ENCODE measurements at regions not wholly inside any gene's neighbourhood (a gene's known extent, or its start where the extent isn't known, plus 50 kb on each side); places are given as distances from the start of the nearest gene placed in this dataset.

- Histone ChIP-seq H3K36me3 (replicated peaks in 1 of 2; ENCODE audit: control insufficient read depth in 2 of 2, insufficient read depth in 2 of 2, low read length in 2 of 2) (no peaks in the 10 kb centered on the region), H2AK5ac (ENCODE audit: low read depth, low read length) (peak overlapping the region; percentile 23), H3K4ac (ENCODE audit: low read length) (no peak overlapping the region), H3K27me3 (ENCODE audit: control insufficient read depth in 3 of 3, insufficient read depth in 3 of 3, low read depth in 1 of 3, low read length in 3 of 3) (no peaks in the 10 kb centered on the region), H3K9ac (ENCODE audit: low read depth, low read length, poor library complexity) (no peak overlapping the region), H3K4me2 (ENCODE audit: insufficient read depth, low read length, poor library complexity, severe bottlenecking) (no peak overlapping the region), H3K4me3 (ENCODE audit: low read length in 2 of 2) (no peak overlapping the region), H3K18ac (ENCODE audit: low read length) (peak overlapping the region; percentile 11), H2BK15ac (ENCODE audit: low read length) (no peak overlapping the region), H3K4me1 (ENCODE audit: control insufficient read depth in 2 of 2, insufficient read depth in 1 of 2, low read depth in 1 of 2, low read length in 2 of 2) (peaks cover 0 to 6% of the 10 kb centered on the region in 2 donors), H2BK12ac (ENCODE audit: low read length) (no peak overlapping the region), H3K79me1 (ENCODE audit: low read depth, low read length) (no peaks in the 10 kb centered on the region), H4K91ac (ENCODE audit: low read depth, low read length, poor library complexity) (no peak overlapping the region), H3K23ac (ENCODE audit: low read depth, low read length, poor library complexity) (no peak overlapping the region), H3K27ac (replicated peaks; ENCODE audit: low read length) (no peak overlapping the region), H2BK120ac (ENCODE audit: low read depth, low read length) (no peak overlapping the region), H3K9me3 (replicated peaks in 1 of 2; ENCODE audit: control insufficient read depth in 2 of 2, insufficient read depth in 1 of 2, low read depth in 1 of 2, low read length in 2 of 2) (no peaks in the 10 kb centered on the region), H4K8ac (ENCODE audit: low read depth, low read length) (no peak overlapping the region), H2BK5ac (ENCODE audit: low read length) (no peak overlapping the region), H2AFZ (ENCODE audit: low read length) (no peak overlapping the region), H3K14ac (ENCODE audit: low read length) (no peak overlapping the region)
- no peak for DNase-seq (ENCODE audit: low spot score)
- no CpG with 5 or more reads among the region's 7 CpGs for WGBS, 2 donors (ENCODE audit: extremely low coverage in 2 of 2, insufficient read length in 2 of 2, insufficient replicate concordance in 1 of 2)
Observed at GRCh38 chr2:43033016-43033270, 193.5 kb downstream of the ZFP36L2 start.

GRCh38 chr2:43032213-43033015 lies 194.0 kb downstream of the ZFP36L2 start:
- Histone ChIP-seq H3K4ac (ENCODE audit: low read length) (no peak overlapping the region), H3K79me1 (ENCODE audit: low read depth, low read length) (no peaks in the 10 kb centered on the region), H2BK5ac (ENCODE audit: low read length) (no peak overlapping the region), H2AK5ac (ENCODE audit: low read depth, low read length) (peak overlapping the region; percentile 23), H3K4me2 (ENCODE audit: insufficient read depth, low read length, poor library complexity, severe bottlenecking) (no peak overlapping the region), H3K4me1 (ENCODE audit: control insufficient read depth in 2 of 2, insufficient read depth in 1 of 2, low read depth in 1 of 2, low read length in 2 of 2) (peaks cover 0 to 6% of the 10 kb centered on the region in 2 donors), H3K9me3 (replicated peaks in 1 of 2; ENCODE audit: control insufficient read depth in 2 of 2, insufficient read depth in 1 of 2, low read depth in 1 of 2, low read length in 2 of 2) (no peaks in the 10 kb centered on the region), H3K4me3 (ENCODE audit: low read length in 2 of 2) (no peak overlapping the region), H2BK15ac (ENCODE audit: low read length) (peak overlapping the region; percentile 81), H3K9ac (ENCODE audit: low read depth, low read length, poor library complexity) (no peak overlapping the region), H2AFZ (ENCODE audit: low read length) (peak overlapping the region; percentile 36), H2BK120ac (ENCODE audit: low read depth, low read length) (no peak overlapping the region), H3K14ac (ENCODE audit: low read length) (no peak overlapping the region), H3K27me3 (ENCODE audit: control insufficient read depth in 3 of 3, insufficient read depth in 3 of 3, low read depth in 1 of 3, low read length in 3 of 3) (no peaks in the 10 kb centered on the region), H4K91ac (ENCODE audit: low read depth, low read length, poor library complexity) (no peak overlapping the region), H3K27ac (replicated peaks; ENCODE audit: low read length) (no peak overlapping the region), H3K18ac (ENCODE audit: low read length) (peak overlapping the region; percentile 77), H4K8ac (ENCODE audit: low read depth, low read length) (no peak overlapping the region), H3K23ac (ENCODE audit: low read depth, low read length, poor library complexity) (no peak overlapping the region), H2BK12ac (ENCODE audit: low read length) (peak overlapping the region; percentile 75), H3K36me3 (replicated peaks in 1 of 2; ENCODE audit: control insufficient read depth in 2 of 2, insufficient read depth in 2 of 2, low read length in 2 of 2) (no peaks in the 10 kb centered on the region)
- no peak for DNase-seq (ENCODE audit: low spot score)
- no CpG with 5 or more reads among the region's 14 CpGs for WGBS, 2 donors (ENCODE audit: extremely low coverage in 2 of 2, insufficient read length in 2 of 2, insufficient replicate concordance in 1 of 2)

- H4K91ac ChIP-seq (ENCODE audit: low read depth, low read length, poor library complexity), result no peak overlapping the region
- no CpG with 5 or more reads among the region's 9 CpGs for WGBS, 2 donors (ENCODE audit: extremely low coverage in 2 of 2, insufficient read length in 2 of 2, insufficient replicate concordance in 1 of 2)
- no peak overlapping the region for H3K4me2 ChIP-seq (ENCODE audit: insufficient read depth, low read length, poor library complexity, severe bottlenecking)
Observed at GRCh38 chr2:43031471-43032212, 194.8 kb downstream of the ZFP36L2 start.

GRCh38 chr2:43030551-43031307 lies 195.7 kb downstream of the ZFP36L2 start:
- Histone ChIP-seq H3K79me1 (ENCODE audit: low read depth, low read length) (no peaks in the 10 kb centered on the region), H2BK12ac (ENCODE audit: low read length) (no peak overlapping the region), H3K9ac (ENCODE audit: low read depth, low read length, poor library complexity) (no peak overlapping the region), H4K8ac (ENCODE audit: low read depth, low read length) (no peak overlapping the region), H3K4me3 (ENCODE audit: low read length in 2 of 2) (no peak overlapping the region), H2AFZ (ENCODE audit: low read length) (no peak overlapping the region), H2AK5ac (ENCODE audit: low read depth, low read length) (peak overlapping the region; percentile 78), H2BK5ac (ENCODE audit: low read length) (no peak overlapping the region), H3K4me2 (ENCODE audit: insufficient read depth, low read length, poor library complexity, severe bottlenecking) (no peak overlapping the region), H3K14ac (ENCODE audit: low read length) (no peak overlapping the region), H2BK120ac (ENCODE audit: low read depth, low read length) (peak overlapping the region; percentile 49), H3K4ac (ENCODE audit: low read length) (no peak overlapping the region), H3K9me3 (replicated peaks in 1 of 2; ENCODE audit: control insufficient read depth in 2 of 2, insufficient read depth in 1 of 2, low read depth in 1 of 2, low read length in 2 of 2) (no peaks in the 10 kb centered on the region), H3K23ac (ENCODE audit: low read depth, low read length, poor library complexity) (peak overlapping the region; percentile 5), H3K27ac (replicated peaks; ENCODE audit: low read length) (no peak overlapping the region), H3K4me1 (ENCODE audit: control insufficient read depth in 2 of 2, insufficient read depth in 1 of 2, low read depth in 1 of 2, low read length in 2 of 2) (peaks cover 0 to 6% of the 10 kb centered on the region in 2 donors), H3K36me3 (replicated peaks in 1 of 2; ENCODE audit: control insufficient read depth in 2 of 2, insufficient read depth in 2 of 2, low read length in 2 of 2) (no peaks in the 10 kb centered on the region), H3K27me3 (ENCODE audit: control insufficient read depth in 3 of 3, insufficient read depth in 3 of 3, low read depth in 1 of 3, low read length in 3 of 3) (no peaks in the 10 kb centered on the region), H4K91ac (ENCODE audit: low read depth, low read length, poor library complexity) (peak overlapping the region; percentile 90), H3K18ac (ENCODE audit: low read length) (peak overlapping the region; percentile 50), H2BK15ac (ENCODE audit: low read length) (peak overlapping the region; percentile 56)
- DNase-seq (ENCODE audit: low spot score), result no peak
- no CpG with 5 or more reads among the region's 10 CpGs for WGBS, 2 donors (ENCODE audit: extremely low coverage in 2 of 2, insufficient read length in 2 of 2, insufficient replicate concordance in 1 of 2)

More at GRCh38 chr2:43031471-43032212, 194.8 kb downstream of the ZFP36L2 start:
- H3K9ac ChIP-seq (ENCODE audit: low read depth, low read length, poor library complexity), result no peak overlapping the region
- H2BK12ac ChIP-seq (ENCODE audit: low read length), result peak overlapping the region; percentile 75
- H3K9me3 ChIP-seq (replicated peaks in 1 of 2; ENCODE audit: control insufficient read depth in 2 of 2, insufficient read depth in 1 of 2, low read depth in 1 of 2, low read length in 2 of 2), result no peaks in the 10 kb centered on the region
- H3K23ac ChIP-seq (ENCODE audit: low read depth, low read length, poor library complexity), result no peak overlapping the region
- no peak overlapping the region for H2BK120ac ChIP-seq (ENCODE audit: low read depth, low read length)
- H3K27ac ChIP-seq (replicated peaks; ENCODE audit: low read length), result no peak overlapping the region
- H3K36me3 ChIP-seq (replicated peaks in 1 of 2; ENCODE audit: control insufficient read depth in 2 of 2, insufficient read depth in 2 of 2, low read length in 2 of 2), result no peaks in the 10 kb centered on the region
- no peak overlapping the region for H2BK5ac ChIP-seq (ENCODE audit: low read length)
- H3K18ac ChIP-seq (ENCODE audit: low read length), result no peak overlapping the region
- no peak overlapping the region for H3K14ac ChIP-seq (ENCODE audit: low read length)
- no peak overlapping the region for H3K4me3 ChIP-seq (ENCODE audit: low read length in 2 of 2)
- no peaks in the 10 kb centered on the region for H3K27me3 ChIP-seq (ENCODE audit: control insufficient read depth in 3 of 3, insufficient read depth in 3 of 3, low read depth in 1 of 3, low read length in 3 of 3)
- peak overlapping the region; percentile 23 for H2AK5ac ChIP-seq (ENCODE audit: low read depth, low read length)
- no peak overlapping the region for H4K8ac ChIP-seq (ENCODE audit: low read depth, low read length)
- H3K4me1 ChIP-seq (ENCODE audit: control insufficient read depth in 2 of 2, insufficient read depth in 1 of 2, low read depth in 1 of 2, low read length in 2 of 2), result peaks cover 0 to 6% of the 10 kb centered on the region in 2 donors
- no peaks in the 10 kb centered on the region for H3K79me1 ChIP-seq (ENCODE audit: low read depth, low read length)
- H2AFZ ChIP-seq (ENCODE audit: low read length), result no peak overlapping the region
- H2BK15ac ChIP-seq (ENCODE audit: low read length), result peak overlapping the region; percentile 81
- no peak overlapping the region for H3K4ac ChIP-seq (ENCODE audit: low read length)
- DNase-seq (ENCODE audit: low spot score), result no peak

Data from neuronal stem cell (in vitro differentiated cells).